ENCODE measurements at regions not wholly inside any gene's neighbourhood (a gene's known extent, or its start where the extent isn't known, plus 50 kb on each side); places are given as distances from the start of the nearest gene placed in this dataset.

GRCh38 chr12:107144990-107145389 is 51.6 kb upstream of the CRY1 start:
- no peak for TF ChIP-seq POLR2A (IDR thresholded peaks at IDR 0.05)
- TF ChIP-seq CTCF (IDR thresholded peaks at IDR 0.05): no peak

All from body of pancreas (tissue), 4 donors.